PC-3 (cell line): ENCODE measurements at regions not wholly inside any gene's neighbourhood (a gene's known extent, or its start where the extent isn't known, plus 50 kb on each side); places are given as distances from the start of the nearest gene placed in this dataset.

ENCODE experiments used
- ATAC-seq: fragments of 200-7000 bp; cut with Tn5 transposase; 2 replicates; pipeline ENCODE4 v1.9.1; 2020; ENCODE audit warnings: mild to moderate bottlenecking, moderate library complexity
- BruUV-seq: library from RNA; stranded (reverse); fragments of 400-500 nt; replicated peaks from 2 replicates; lab custom pipeline; 2021; lab: Mats Ljungman, UMichigan
- CTCF ChIA-PET: fragments of 300-600 bp; sonication (Branson Sonifier 250); formaldehyde crosslinking; loops from one replicate; lab custom pipeline; 2022; ENCODE audit warnings: antibody characterized with exemption; lab: Charles Lee
- POLR2A ChIA-PET: fragments of 300-600 bp; sonication (Branson Sonifier 250); formaldehyde crosslinking; loops from one replicate; lab custom pipeline; 2022; ENCODE audit warnings: antibody characterized with exemption; ENCODE audit not compliant: unreplicated experiment; lab: Charles Lee
- DNase-seq: peaks from one replicate; pipeline ENCODE4 v3.0.0-alpha.2; 2015
- H2AFZ ChIP-seq: fragments of 300-600 bp; sonication (generic); 2 replicates; pipeline ENCODE4 v1.6.0; 2016; ENCODE audit warnings: antibody characterized with exemption, low read length
- H3F3A ChIP-seq: fragments of 300-600 bp; sonication (generic); one replicate; pipeline ENCODE4 v1.6.0; 2017; ENCODE audit warnings: antibody characterized with exemption, low read length, control low read depth, mild to moderate bottlenecking; ENCODE audit not compliant: unreplicated experiment
- H3K27ac ChIP-seq: fragments of 300-600 bp; sonication (generic); 2 replicates; pipeline ENCODE4 v1.5.1; 2016; ENCODE audit warnings: mild to moderate bottlenecking, low read length
- H3K27me3 ChIP-seq: fragments of 300-600 bp; sonication (generic); 2 replicates; pipeline ENCODE4 v1.6.1; 2016; ENCODE audit warnings: low read length, mixed read lengths
- H3K36me3 ChIP-seq: fragments of 300-600 bp; sonication (generic); 2 replicates; pipeline ENCODE4 v1.6.1; 2016; ENCODE audit warnings: low read depth, mixed run types, low read length, mixed read lengths
- H3K4me1 ChIP-seq: fragments of 300-600 bp; sonication (generic); 2 replicates; pipeline ENCODE4 v1.5.1; 2016; ENCODE audit warnings: low read length; ENCODE audit not compliant: insufficient read depth
- H3K4me2 ChIP-seq: fragments of 300-600 bp; sonication (generic); 2 replicates; pipeline ENCODE4 v1.6.0; 2016; ENCODE audit warnings: low read length
- H3K4me3 ChIP-seq: fragments of 300-600 bp; sonication (generic); 2 replicates; pipeline ENCODE4 v1.5.1; 2016; ENCODE audit warnings: mild to moderate bottlenecking, low read length, mixed read lengths
- H3K79me2 ChIP-seq: fragments of 300-600 bp; sonication (generic); 2 replicates; pipeline ENCODE4 v1.6.1; 2017; ENCODE audit warnings: low read length, mixed read lengths
- H3K9ac ChIP-seq: fragments of 300-600 bp; sonication (generic); 2 replicates; pipeline ENCODE4 v1.6.0; 2016; ENCODE audit warnings: mild to moderate bottlenecking, low read length
- H3K9me2 ChIP-seq: fragments of 300-600 bp; sonication (generic); replicated peaks from 2 replicates; pipeline ENCODE4 v1.6.1; 2016; ENCODE audit warnings: mixed run types, low read length, mixed read lengths
- H3K9me3 ChIP-seq: fragments of 300-600 bp; sonication (generic); 2 replicates; pipeline ENCODE4 v1.6.1; 2016; ENCODE audit warnings: low read length, mixed read lengths
- H4K20me1 ChIP-seq: fragments of 300-600 bp; sonication (generic); 2 replicates; pipeline ENCODE4 v1.6.1; 2016; ENCODE audit warnings: low read length, mixed read lengths
- EZH2 ChIP-seq: fragments of 300-600 bp; sonication (generic); IDR thresholded peaks from one replicate; pipeline ENCODE4 v1.6.1; 2017; ENCODE audit warnings: antibody characterized with exemption, mild to moderate bottlenecking, low read length; ENCODE audit not compliant: unreplicated experiment
- EZH2phosphoT487 ChIP-seq: fragments of 300-600 bp; sonication (generic); IDR thresholded peaks from 2 replicates; pipeline ENCODE4 v1.6.1; 2018; ENCODE audit warnings: mild to moderate bottlenecking, antibody characterized with exemption, low read length, borderline replicate concordance
- intact Hi-C: fragments of 100-400 bp; cut with micrococcal nuclease; formaldehyde crosslinking; loops from 2 replicates; pipeline ENCODE4 v1.9.0; 2023
- TF ChIP-seq, protein P1 (sequence below): fragments of 300-600 bp; sonication (generic); conservative IDR thresholded peaks from 2 replicates; pipeline ENCODE4 v1.5.1; 2017; ENCODE audit warnings: antibody characterized with exemption, low read depth, mild to moderate bottlenecking, low read length

DNA sequence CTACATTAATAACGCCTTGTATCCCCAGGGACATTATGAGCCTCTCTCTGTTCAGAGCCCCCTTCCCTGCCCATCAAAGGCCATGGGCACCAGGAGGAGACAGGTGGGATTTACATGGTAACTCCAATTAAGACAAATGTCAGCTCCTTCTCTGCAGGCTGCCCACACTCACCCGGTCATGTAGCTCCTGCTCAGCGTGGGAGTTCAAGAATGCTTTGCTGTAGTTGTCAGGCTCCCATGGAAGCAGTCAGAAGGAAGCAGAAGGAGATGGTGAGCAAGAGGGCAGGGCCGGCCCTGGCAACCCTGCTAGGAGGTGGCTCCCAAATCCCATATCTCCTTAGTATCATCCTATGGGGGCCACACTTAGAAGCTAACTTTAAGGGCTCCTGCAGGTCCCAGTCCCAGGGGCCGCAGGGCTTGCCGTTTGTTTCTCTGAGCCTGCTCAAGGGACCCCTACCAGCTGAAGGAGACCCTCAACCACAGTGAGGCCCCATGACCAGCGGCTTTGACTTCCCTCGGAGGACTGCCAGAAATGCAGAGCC, 218.4 kb upstream of the TLE3 start:
- H3K27ac ChIP-seq: no peak overlapping the region
- no peaks in the 10 kb centered on the region for H3K9me3 ChIP-seq
- H3K36me3 ChIP-seq: no peaks in the 10 kb centered on the region
- ATAC-seq (no peak), DNase-seq (no peak)
- H3K4me1 ChIP-seq: peaks cover 9% of the 10 kb centered on the region
- H4K20me1 ChIP-seq: no peaks in the 10 kb centered on the region
- no peaks in the 10 kb centered on the region for H3K9me2 ChIP-seq
- no peak overlapping the region for H3K4me2 ChIP-seq
- no peak overlapping the region for H2AFZ ChIP-seq
- intact Hi-C loops: no loop called here
- no peak overlapping the region for H3K9ac ChIP-seq
- CTCF ChIA-PET: no interaction called here
- H3K4me3 ChIP-seq: no peak overlapping the region
- BruUV-seq: no TSS peak
- H3K79me2 ChIP-seq: no peaks in the 10 kb centered on the region
- H3F3A ChIP-seq: no peaks in the 10 kb centered on the region
- TF ChIP-seq, protein P1, sequence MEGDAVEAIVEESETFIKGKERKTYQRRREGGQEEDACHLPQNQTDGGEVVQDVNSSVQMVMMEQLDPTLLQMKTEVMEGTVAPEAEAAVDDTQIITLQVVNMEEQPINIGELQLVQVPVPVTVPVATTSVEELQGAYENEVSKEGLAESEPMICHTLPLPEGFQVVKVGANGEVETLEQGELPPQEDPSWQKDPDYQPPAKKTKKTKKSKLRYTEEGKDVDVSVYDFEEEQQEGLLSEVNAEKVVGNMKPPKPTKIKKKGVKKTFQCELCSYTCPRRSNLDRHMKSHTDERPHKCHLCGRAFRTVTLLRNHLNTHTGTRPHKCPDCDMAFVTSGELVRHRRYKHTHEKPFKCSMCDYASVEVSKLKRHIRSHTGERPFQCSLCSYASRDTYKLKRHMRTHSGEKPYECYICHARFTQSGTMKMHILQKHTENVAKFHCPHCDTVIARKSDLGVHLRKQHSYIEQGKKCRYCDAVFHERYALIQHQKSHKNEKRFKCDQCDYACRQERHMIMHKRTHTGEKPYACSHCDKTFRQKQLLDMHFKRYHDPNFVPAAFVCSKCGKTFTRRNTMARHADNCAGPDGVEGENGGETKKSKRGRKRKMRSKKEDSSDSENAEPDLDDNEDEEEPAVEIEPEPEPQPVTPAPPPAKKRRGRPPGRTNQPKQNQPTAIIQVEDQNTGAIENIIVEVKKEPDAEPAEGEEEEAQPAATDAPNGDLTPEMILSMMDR: no peak
- TF ChIP-seq EZH2: no peak
- TF ChIP-seq EZH2phosphoT487: no peak
- peaks cover 15% of the 10 kb centered on the region for H3K27me3 ChIP-seq
- POLR2A ChIA-PET: no interaction called here

GRCh38 chr15:70315431-70315830, 217.7 kb upstream of the TLE3 start:
- H3K9me2 ChIP-seq: no peaks in the 10 kb centered on the region
- TF ChIP-seq, protein P1: no peak
- TF ChIP-seq EZH2phosphoT487: no peak
- no peak overlapping the region for H3K4me2 ChIP-seq
- H3K9me3 ChIP-seq: no peaks in the 10 kb centered on the region
- no peak overlapping the region for H3K4me3 ChIP-seq
- intact Hi-C loops: no loop called here
- H3F3A ChIP-seq: no peaks in the 10 kb centered on the region
- no peaks in the 10 kb centered on the region for H3K36me3 ChIP-seq
- no peak for DNase-seq
- H3K4me1 ChIP-seq: peaks cover 9% of the 10 kb centered on the region
- H3K27me3 ChIP-seq: peaks cover 21% of the 10 kb centered on the region
- H2AFZ ChIP-seq: no peak overlapping the region
- no peaks in the 10 kb centered on the region for H4K20me1 ChIP-seq
- CTCF ChIA-PET: no interaction called here
- no peak overlapping the region for H3K9ac ChIP-seq
- H3K79me2 ChIP-seq: no peaks in the 10 kb centered on the region
- no TSS peak for BruUV-seq
- POLR2A ChIA-PET: no interaction called here
- no peak overlapping the region for H3K27ac ChIP-seq
- ATAC-seq: no peak

DNA sequence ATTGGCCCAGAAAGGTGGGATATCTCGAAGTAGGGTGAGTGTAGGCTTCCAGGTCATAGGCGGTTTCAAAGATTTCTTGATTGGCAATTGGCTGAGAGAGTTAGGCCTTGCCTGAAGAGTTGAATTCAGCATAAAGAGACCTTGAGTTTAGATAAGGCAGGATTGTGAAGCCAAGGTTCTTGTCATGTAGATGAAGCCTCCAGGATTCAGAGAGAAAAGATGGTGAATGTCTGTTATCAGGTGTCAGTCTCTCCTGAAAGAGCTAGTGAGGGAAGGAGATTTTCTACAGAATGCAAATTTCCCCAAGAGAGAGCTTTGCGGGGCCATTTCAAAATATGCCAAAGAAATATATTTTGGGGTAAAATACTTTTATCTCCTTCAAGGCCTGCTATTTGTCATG, 217.0 kb upstream of the TLE3 start:
- intact Hi-C loops: no loop called here
- POLR2A ChIA-PET: no interaction called here

More for the DNA sequence above, 217.0 kb upstream of the TLE3 start:
- no peak for TF ChIP-seq EZH2phosphoT487
- TF ChIP-seq, protein P1: no peak
- no peak for TF ChIP-seq EZH2
- Histone ChIP-seq H2AFZ (no peak overlapping the region), H3K4me1 (peaks cover 8% of the 10 kb centered on the region), H3K4me3 (no peak overlapping the region), H3K9ac (no peak overlapping the region), H3K9me2 (no peaks in the 10 kb centered on the region), H3K4me2 (no peak overlapping the region), H3K9me3 (no peaks in the 10 kb centered on the region), H3F3A (no peaks in the 10 kb centered on the region), H3K36me3 (no peaks in the 10 kb centered on the region), H3K27ac (no peak overlapping the region), H3K79me2 (no peaks in the 10 kb centered on the region), H4K20me1 (no peaks in the 10 kb centered on the region), H3K27me3 (peaks cover 26% of the 10 kb centered on the region)
- DNase-seq: no peak
- no peak for ATAC-seq
- no TSS peak for BruUV-seq
- CTCF ChIA-PET: no interaction called here
